Omental fat pad (tissue), 3 donors: ENCODE measurements at regions not wholly inside any gene's neighbourhood (a gene's known extent, or its start where the extent isn't known, plus 50 kb on each side); places are given as distances from the start of the nearest gene placed in this dataset.
"Not testable (repeated sequence)": the region's sequence is repeated elsewhere in the genome, so short reads cannot be mapped to it uniquely, and the experiment has no call there.

Experiments
- ATAC-seq: fragments of 150-250 bp; one replicate; pipeline ENCODE4 v1.9.1; 2016; ENCODE audit warnings: mild to moderate bottlenecking, moderate library complexity; ENCODE audit not compliant: low FRiP score
- DNase-seq: peaks from one replicate; pipeline ENCODE4 v3.0.0-alpha.2; 2019; ENCODE audit warnings: low spot score
- TF ChIP-seq, protein P1 (sequence below), 3 donors: fragments of 450-650 bp; IDR thresholded peaks; one replicate each; pipeline ENCODE4 v1.5.1; 2016 to 2017; ENCODE audit warnings: antibody characterized with exemption in 3 of 3, mild to moderate bottlenecking in 3 of 3, moderate library complexity in 2 of 3

DNA sequence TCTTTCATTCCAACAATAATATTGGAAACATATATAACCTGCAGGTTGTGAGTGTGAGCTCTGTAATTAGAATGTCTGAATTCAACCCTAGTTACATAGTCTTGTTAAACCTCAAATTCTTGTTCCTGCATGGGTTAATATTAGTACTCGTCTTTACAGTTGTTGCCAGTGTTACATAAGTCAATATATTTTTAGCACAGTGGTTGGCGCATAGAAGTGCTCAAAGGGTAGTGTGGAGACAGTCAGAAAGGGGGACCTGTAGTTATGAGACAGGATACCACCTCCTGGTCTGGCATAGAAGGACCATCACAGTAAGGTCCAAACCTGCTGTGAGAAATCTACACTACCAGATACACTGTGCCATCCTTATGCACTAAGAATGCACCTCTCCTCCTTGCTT lies 1045.9 kb upstream of the SLIT2 start:
- ATAC-seq: no peak
- DNase-seq: no peak

DNA sequence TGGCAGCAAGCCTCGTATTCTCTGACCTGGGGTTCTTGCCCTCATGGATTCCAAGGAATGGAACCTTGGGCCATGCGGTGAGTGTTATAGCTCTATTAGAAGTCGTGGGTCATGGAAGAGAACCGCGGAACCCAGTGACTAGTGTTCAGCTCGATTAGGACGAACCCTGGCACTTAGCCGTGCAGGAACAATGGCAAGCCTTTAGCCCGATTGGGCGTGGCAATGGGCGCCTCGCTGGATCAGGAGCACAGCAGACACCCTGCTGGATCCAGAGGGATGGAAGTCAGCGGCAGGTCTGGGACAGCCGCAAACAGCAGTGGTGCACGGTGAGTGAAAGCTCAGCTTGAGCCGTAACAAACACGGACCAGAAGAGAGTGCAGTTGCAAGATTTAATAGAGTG lies 1053.9 kb upstream of the SLIT2 start:
- not testable (repeated sequence) for DNase-seq, ATAC-seq

More for the DNA sequence above, 1045.9 kb upstream of the SLIT2 start:
- TF ChIP-seq, protein P1, sequence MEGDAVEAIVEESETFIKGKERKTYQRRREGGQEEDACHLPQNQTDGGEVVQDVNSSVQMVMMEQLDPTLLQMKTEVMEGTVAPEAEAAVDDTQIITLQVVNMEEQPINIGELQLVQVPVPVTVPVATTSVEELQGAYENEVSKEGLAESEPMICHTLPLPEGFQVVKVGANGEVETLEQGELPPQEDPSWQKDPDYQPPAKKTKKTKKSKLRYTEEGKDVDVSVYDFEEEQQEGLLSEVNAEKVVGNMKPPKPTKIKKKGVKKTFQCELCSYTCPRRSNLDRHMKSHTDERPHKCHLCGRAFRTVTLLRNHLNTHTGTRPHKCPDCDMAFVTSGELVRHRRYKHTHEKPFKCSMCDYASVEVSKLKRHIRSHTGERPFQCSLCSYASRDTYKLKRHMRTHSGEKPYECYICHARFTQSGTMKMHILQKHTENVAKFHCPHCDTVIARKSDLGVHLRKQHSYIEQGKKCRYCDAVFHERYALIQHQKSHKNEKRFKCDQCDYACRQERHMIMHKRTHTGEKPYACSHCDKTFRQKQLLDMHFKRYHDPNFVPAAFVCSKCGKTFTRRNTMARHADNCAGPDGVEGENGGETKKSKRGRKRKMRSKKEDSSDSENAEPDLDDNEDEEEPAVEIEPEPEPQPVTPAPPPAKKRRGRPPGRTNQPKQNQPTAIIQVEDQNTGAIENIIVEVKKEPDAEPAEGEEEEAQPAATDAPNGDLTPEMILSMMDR (IDR thresholded peaks at IDR 0.05): no peak

DNA sequence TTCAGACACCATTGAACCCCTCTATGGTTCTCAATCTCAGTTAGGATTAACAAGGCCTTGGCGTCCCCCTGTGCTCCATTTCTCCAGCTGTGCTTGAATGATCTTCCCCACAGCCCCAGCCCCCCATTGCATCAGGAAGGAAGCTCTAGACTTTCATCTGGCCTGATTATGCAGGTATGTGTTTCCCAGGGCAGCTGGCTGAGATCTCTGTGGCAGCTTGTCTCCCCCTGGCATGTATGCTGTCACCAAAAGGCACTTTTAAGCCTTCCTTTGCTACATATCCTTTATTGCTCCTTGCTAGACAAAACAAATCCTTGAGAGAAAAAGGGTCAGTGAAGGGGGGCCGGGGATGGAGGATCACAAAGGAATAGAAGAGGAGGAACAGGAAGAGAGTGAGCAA lies 1056.0 kb upstream of the SLIT2 start:
- TF ChIP-seq, protein P1 (IDR thresholded peaks at IDR 0.05): no peak
- DNase-seq: no peak
- no peak for ATAC-seq

DNA sequence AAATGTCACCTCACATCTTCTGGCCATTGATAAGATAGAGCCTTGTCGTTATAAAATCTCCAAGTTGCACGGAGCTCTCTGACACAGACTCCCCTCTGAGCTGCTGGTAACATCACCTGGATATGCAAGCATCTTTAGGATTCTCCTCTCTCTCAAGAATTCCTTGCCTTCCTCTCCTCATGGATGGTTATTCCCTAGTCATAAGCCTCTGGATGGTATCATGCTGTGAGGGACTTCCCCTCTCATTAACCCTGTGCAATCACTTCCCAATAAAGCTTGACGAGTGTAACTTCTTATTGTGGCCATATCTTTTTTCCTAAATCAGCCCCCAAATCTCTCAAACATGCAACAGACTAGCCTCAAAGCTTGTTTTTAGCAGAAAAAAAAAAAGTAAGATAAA lies 1057.0 kb upstream of the SLIT2 start:
- TF ChIP-seq, protein P1 (IDR thresholded peaks at IDR 0.05): no peak
- DNase-seq: no peak
- no peak for ATAC-seq

DNA sequence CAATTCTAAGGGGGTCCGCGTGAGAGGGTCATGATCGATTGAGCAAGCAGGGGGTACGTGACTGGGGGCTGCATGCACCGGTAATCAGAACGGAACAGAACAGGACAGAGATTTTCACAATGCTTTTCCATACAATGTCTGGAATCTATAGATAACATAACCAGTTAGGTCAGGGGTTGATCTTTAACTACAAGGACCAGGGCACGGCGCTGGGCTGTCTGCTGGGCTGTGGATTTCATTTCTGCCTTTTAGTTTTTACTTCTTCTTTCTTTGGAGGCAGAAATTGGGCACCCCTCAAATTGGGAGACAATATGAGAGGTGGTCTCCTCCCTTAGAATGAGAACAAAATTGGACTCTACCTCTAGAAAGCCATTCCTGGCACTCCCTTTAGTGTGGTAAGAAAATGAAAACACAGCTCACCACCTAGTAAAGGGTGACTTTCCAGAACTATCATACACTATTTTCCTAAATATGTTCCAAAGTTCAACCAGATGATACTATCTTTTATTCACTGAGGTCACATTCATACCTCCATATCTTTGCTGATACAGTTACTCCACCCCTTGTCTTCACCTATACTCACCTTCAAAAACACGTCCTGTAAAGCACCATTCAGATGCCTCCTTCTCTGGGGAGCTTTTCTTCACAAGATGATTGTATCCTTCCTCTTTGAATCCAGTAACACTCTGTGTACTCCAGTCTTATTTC lies 1058.3 kb upstream of the SLIT2 start:
- DNase-seq (no peak), ATAC-seq (no peak)
- TF ChIP-seq, protein P1 (IDR thresholded peaks at IDR 0.05): no peak

DNA sequence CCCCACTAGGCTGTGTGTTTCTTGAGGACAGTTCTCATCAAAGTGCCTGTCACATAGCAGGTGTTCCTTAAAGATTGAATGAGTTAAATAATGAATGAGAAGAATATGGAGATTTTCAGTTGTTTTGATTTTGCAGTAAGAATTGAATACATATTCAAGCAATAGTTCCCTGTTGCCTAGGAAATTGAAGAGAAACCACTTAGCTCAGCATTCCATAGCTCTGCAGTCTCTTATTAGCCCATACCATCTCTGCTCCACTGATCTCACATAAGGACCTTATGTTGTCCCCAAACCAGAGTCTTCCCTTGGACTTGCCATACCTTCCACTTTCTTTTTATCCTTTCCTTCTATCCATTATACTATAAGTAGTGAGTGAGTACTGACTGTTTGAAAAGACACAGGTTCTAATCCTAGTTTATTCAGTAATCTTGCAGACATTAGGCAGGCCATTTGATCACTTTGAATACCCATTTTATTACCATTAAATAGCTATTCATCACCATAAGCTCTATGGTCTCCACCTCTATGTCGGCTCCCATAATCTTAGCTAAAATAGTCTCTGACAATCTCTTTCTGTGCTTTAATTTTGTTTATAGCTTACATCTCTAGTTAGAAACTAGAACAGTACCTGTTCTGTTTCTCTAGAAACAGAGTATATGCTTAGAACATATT lies 1059.6 kb upstream of the SLIT2 start:
- DNase-seq: no peak
- ATAC-seq: no peak
- TF ChIP-seq, protein P1 (IDR thresholded peaks at IDR 0.05): no peak

DNA sequence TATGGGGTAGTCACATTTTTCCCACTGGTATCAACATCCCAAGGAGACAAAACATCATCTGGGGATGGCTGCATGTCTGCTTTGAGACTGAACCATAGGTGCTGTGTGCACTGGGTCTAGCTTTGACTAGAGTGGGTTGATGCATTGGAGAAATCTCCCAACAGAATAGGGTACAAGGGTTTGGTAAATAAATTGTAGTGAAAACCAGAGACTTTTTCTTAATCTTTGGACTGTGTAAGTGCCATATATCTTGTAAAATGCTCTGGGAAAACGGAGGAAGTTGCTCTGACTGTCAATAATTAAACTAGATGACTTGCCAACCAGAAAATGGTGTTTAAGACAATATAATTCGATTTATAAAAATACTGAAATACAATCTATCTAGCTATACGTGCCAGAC lies 1064.0 kb upstream of the SLIT2 start:
- ATAC-seq: no peak
- TF ChIP-seq, protein P1 (IDR thresholded peaks at IDR 0.05): no peak
- DNase-seq: no peak
